CD4-positive, alpha-beta memory T cell (primary cell): ENCODE measurements at regions not wholly inside any gene's neighbourhood (a gene's known extent, or its start where the extent isn't known, plus 50 kb on each side); places are given as distances from the start of the nearest gene placed in this dataset.

Experiments
- CTCF ChIA-PET: fragments of 350-600 bp; sonication (Branson Sonifier 250); formaldehyde crosslinking; loops from one replicate; lab custom pipeline; 2021; ENCODE audit warnings: inconsistent platforms; ENCODE audit not compliant: partially characterized antibody; lab: Charles Lee
- POLR2A ChIA-PET: fragments of 350-600 bp; sonication (Branson Sonifier 250); formaldehyde crosslinking; loops from one replicate; lab custom pipeline; 2021; ENCODE audit not compliant: partially characterized antibody; lab: Charles Lee
- DNase-seq, 5 donors: peaks; one replicate each; pipeline versions ENCODE4 v3.0.0 to v3.0.0-alpha.2; 2020 to 2022; ENCODE audit warnings: mixed read lengths in 1 of 5
- H3K27ac ChIP-seq: one replicate; pipeline ENCODE4 v1.7.0; 2013; ENCODE audit warnings: low read depth, low read length
- H3K27me3 ChIP-seq: 2 replicates; pipeline ENCODE4 v1.7.0; 2013; ENCODE audit warnings: mild to moderate bottlenecking, low read length, moderate library complexity; ENCODE audit not compliant: insufficient read depth
- H3K36me3 ChIP-seq: 2 replicates; pipeline ENCODE4 v1.7.0; 2013; ENCODE audit warnings: mild to moderate bottlenecking, low read length, moderate library complexity; ENCODE audit not compliant: insufficient read depth
- H3K4me1 ChIP-seq: 2 replicates; pipeline ENCODE4 v1.7.0; 2013; ENCODE audit warnings: mild to moderate bottlenecking, low read length, moderate library complexity; ENCODE audit not compliant: insufficient read depth
- H3K4me3 ChIP-seq, 2 donors: one replicate each; pipeline ENCODE4 v1.7.0; 2013; ENCODE audit warnings: low read length in 2 of 2, mild to moderate bottlenecking in 1 of 2
- H3K9me3 ChIP-seq, 2 donors: one replicate each; pipeline ENCODE4 v1.7.0; 2013; ENCODE audit warnings: low read length in 2 of 2, control low read depth in 1 of 2; ENCODE audit not compliant: control insufficient read depth in 1 of 2
- H3K27ac Mint-ChIP-seq, 7 donors: one replicate each; pipeline ENCODE4 v1.8.0; 2020 to 2021; ENCODE audit warnings: mixed read lengths in 7 of 7, mild to moderate bottlenecking in 6 of 7, inconsistent platforms in 3 of 7, moderate library complexity in 3 of 7
- H3K27me3 Mint-ChIP-seq, 2 donors: one replicate each; pipeline ENCODE4 v1.8.0; 2020 to 2021; ENCODE audit warnings: mixed read lengths in 2 of 2
- H3K36me3 Mint-ChIP-seq, 2 donors: one replicate each; pipeline ENCODE4 v1.8.0; 2020 to 2021; ENCODE audit warnings: mixed read lengths in 2 of 2, inconsistent platforms in 1 of 2, mild to moderate bottlenecking in 1 of 2
- H3K4me1 Mint-ChIP-seq, 4 donors: one replicate each; pipeline ENCODE4 v1.8.0; 2020 to 2021; ENCODE audit warnings: mixed read lengths in 4 of 4, mild to moderate bottlenecking in 1 of 4
- H3K4me3 Mint-ChIP-seq, 8 donors: one replicate each; pipeline ENCODE4 v1.8.0; 2020 to 2021; ENCODE audit warnings: mixed read lengths in 8 of 8, mild to moderate bottlenecking in 7 of 8, moderate library complexity in 6 of 8, inconsistent platforms in 3 of 8
- H3K9me3 Mint-ChIP-seq, 8 donors: one replicate each; pipeline ENCODE4 v1.8.0; 2020 to 2021; ENCODE audit warnings: mixed read lengths in 8 of 8, mild to moderate bottlenecking in 5 of 8, inconsistent platforms in 3 of 8, moderate library complexity in 1 of 8
- intact Hi-C: fragments of 100-400 bp; cut with micrococcal nuclease; formaldehyde crosslinking; loops from one replicate; pipeline ENCODE4 v1.15.1; 2023

DNA sequence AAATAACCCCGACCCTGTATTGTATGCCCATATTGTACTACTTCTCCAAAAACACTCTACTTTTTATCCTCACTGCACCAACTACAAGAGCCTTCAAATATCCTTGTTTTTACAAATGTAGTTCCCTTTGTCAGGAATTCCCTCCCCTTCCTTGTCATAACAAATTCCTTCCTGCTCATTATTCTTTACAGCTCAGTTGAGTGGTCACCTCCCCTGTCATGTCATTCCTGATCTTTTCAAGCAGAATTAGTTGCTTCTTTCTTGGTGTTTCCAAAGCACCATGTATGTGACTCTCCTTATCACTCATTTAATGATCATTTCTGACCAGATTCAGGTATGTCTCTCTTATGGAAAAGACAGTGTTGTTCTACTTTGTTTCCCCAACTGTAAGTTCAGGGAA lies 194.2 kb upstream of the SMC2 start:
- H3K4me1 ChIP-seq: no peaks in the 10 kb centered on the region
- ChIA-PET POLR2A (no interaction called here), CTCF (no interaction called here)
- no peaks in the 10 kb centered on the region for H3K36me3 ChIP-seq
- no peak for DNase-seq
- Mint-ChIP-seq H3K9me3 (no peaks in the 10 kb centered on the region), H3K4me1 (no peaks in the 10 kb centered on the region), H3K27me3 (no peaks in the 10 kb centered on the region), H3K27ac (no peak overlapping the region), H3K4me3 (no peak overlapping the region), H3K36me3 (no peaks in the 10 kb centered on the region)
- H3K27ac ChIP-seq: no peak overlapping the region
- no peak overlapping the region for H3K4me3 ChIP-seq
- no peaks in the 10 kb centered on the region for H3K27me3 ChIP-seq
- intact Hi-C loops: no loop called here
- no peaks in the 10 kb centered on the region for H3K9me3 ChIP-seq

DNA sequence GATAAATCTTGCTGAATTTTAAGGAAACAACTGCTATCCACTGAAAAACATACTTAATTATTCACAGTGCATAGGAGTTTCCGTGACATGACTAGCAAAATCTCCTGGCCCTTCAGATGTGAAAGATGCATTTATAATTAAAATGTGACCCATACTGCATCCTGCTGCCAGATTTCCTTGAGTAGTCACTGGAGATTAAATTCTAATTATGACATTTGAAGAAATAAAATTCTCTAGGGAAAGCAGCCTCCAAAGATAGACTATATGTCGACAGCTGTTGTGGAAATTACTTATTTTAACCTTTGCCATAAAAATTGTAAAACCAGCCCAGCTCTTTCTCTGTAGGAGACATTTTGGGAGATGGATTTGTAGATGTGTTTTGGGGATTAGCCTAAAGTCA lies 193.6 kb upstream of the SMC2 start:
- DNase-seq: no peak
- Histone ChIP-seq H3K9me3 (no peaks in the 10 kb centered on the region), H3K27me3 (no peaks in the 10 kb centered on the region), H3K36me3 (no peaks in the 10 kb centered on the region), H3K4me3 (no peak overlapping the region), H3K27ac (no peak overlapping the region), H3K4me1 (no peaks in the 10 kb centered on the region)
- intact Hi-C loops: no loop called here
- Mint-ChIP-seq H3K36me3 (no peaks in the 10 kb centered on the region), H3K27me3 (no peaks in the 10 kb centered on the region), H3K4me3 (no peak overlapping the region), H3K9me3 (no peaks in the 10 kb centered on the region), H3K27ac (no peak overlapping the region), H3K4me1 (no peaks in the 10 kb centered on the region)
- POLR2A ChIA-PET: interaction anchor here (0.6 kb wide), 1 partner anchor 67 kb away, joined by 6 read pairs; no protein-coding TSS in a partner anchor
- CTCF ChIA-PET: no interaction called here

DNA sequence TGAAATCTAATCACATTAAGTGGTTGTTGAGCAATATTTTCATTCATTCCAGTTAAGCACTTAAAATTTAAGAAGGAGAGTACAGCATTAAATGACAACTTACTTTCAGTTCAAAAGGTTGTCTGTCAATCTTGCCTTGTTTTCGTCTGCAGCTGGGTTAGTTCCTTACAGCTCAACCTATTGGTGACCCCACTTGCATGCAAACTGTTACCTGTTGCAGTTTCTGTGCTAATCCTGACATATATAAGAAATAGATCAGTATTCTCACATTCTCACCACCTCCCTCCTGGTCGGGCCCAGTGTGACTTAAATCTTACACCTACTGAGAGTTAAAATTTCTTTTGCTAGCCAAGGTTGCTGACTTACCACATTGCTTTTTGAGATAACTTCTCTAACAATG lies 191.8 kb upstream of the SMC2 start:
- Histone ChIP-seq H3K27me3 (no peaks in the 10 kb centered on the region), H3K4me1 (no peaks in the 10 kb centered on the region), H3K9me3 (no peaks in the 10 kb centered on the region), H3K36me3 (no peaks in the 10 kb centered on the region), H3K4me3 (no peak overlapping the region), H3K27ac (no peak overlapping the region)
- intact Hi-C loops: no loop called here
- POLR2A ChIA-PET: no interaction called here
- no peaks in the 10 kb centered on the region for H3K36me3 Mint-ChIP-seq
- H3K9me3 Mint-ChIP-seq: no peaks in the 10 kb centered on the region
- H3K4me1 Mint-ChIP-seq: no peaks in the 10 kb centered on the region
- H3K27me3 Mint-ChIP-seq: no peaks in the 10 kb centered on the region
- H3K27ac Mint-ChIP-seq: no peak overlapping the region
- no peak overlapping the region for H3K4me3 Mint-ChIP-seq
- CTCF ChIA-PET: no interaction called here
- DNase-seq: no peak

DNA sequence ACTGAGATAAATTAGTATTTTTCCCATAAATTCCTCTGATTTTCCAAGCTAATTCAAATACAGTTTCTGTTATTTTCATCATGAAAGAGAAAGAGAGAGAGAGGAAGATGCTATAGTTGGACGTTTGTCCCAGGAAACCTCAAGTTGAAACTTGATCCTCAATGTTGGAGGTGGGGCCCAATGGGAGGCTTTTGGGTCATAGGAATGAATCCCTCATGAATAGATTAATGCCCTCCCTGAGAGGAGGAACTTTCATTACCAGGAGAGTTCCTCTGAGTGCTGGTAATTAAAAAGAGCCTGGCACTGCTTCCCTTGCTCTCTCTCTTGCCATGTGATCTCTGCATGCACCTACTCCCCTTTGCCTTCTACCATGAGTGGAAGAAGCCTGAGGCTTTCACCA lies 189.9 kb upstream of the SMC2 start:
- no peaks in the 10 kb centered on the region for H3K27me3 Mint-ChIP-seq
- no peak overlapping the region for H3K4me3 ChIP-seq
- intact Hi-C loops: no loop called here
- no peaks in the 10 kb centered on the region for H3K4me1 ChIP-seq
- no peaks in the 10 kb centered on the region for H3K36me3 Mint-ChIP-seq
- no peaks in the 10 kb centered on the region for H3K36me3 ChIP-seq
- ChIA-PET POLR2A (no interaction called here), CTCF (no interaction called here)
- H3K4me3 Mint-ChIP-seq: no peak overlapping the region
- H3K9me3 ChIP-seq: no peaks in the 10 kb centered on the region
- no peaks in the 10 kb centered on the region for H3K27me3 ChIP-seq
- DNase-seq: no peak
- H3K9me3 Mint-ChIP-seq: no peaks in the 10 kb centered on the region
- H3K27ac Mint-ChIP-seq: no peak overlapping the region
- no peaks in the 10 kb centered on the region for H3K4me1 Mint-ChIP-seq
- H3K27ac ChIP-seq: no peak overlapping the region

DNA sequence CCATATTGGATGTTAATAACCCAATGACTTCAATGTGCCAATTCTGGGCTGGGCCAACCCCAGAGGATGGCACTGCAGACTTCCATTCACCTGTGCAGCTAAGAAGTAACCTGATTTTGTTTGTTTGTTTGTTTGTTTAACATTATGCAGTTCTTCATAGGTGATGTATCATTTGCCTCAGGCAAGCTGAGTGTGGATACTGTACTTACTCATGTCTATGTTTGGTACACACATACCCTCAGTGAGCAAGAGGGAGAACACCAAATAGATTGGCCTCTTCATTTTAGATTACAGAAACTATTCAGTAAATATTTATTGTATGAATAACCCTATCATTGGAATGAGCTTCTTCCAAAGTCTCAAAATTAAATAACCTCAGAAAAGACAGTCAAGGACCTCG lies 180.2 kb upstream of the SMC2 start:
- peaks cover 0 to 2% (median 0%) of the 10 kb centered on the region in 8 donors for H3K9me3 Mint-ChIP-seq
- Histone ChIP-seq H3K36me3 (no peaks in the 10 kb centered on the region), H3K4me1 (no peaks in the 10 kb centered on the region), H3K27me3 (no peaks in the 10 kb centered on the region), H3K9me3 (no peaks in the 10 kb centered on the region), H3K4me3 (no peak overlapping the region), H3K27ac (no peak overlapping the region)
- H3K36me3 Mint-ChIP-seq: no peaks in the 10 kb centered on the region
- H3K4me1 Mint-ChIP-seq: no peaks in the 10 kb centered on the region
- no peak overlapping the region for H3K27ac Mint-ChIP-seq
- no peak overlapping the region for H3K4me3 Mint-ChIP-seq
- intact Hi-C loops: no loop called here
- H3K27me3 Mint-ChIP-seq: peaks cover 0 to 1% of the 10 kb centered on the region in 2 donors
- CTCF ChIA-PET: no interaction called here
- no peak for DNase-seq
- POLR2A ChIA-PET: no interaction called here

DNA sequence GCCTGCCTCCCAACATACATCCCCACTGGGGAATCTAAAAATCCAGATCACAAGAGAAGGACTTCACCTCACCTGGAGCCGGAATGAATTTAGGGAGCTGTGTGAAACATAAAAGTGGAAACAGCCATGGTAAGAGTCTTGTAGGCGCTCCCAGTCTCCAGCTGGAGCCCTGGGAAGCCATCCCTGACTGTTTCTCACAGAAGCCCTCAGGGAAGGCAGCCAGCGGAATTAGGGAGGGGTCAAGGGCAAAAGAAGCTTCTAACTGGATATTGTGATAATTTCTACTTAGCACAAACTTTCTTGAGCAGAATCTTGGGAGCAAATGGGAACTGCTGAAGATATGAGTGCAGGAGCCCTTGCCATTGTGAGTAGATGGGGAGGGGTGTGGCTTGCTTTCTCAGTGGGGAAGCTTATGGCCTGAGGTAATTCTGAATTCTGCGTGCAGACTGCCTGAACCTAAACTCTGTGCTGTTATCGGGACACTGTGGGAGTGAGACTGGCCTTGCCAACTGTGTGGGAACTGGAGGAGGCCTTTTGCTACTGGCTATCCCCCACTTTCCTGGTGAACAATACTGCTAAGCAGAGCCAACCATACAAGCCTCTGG lies 174.4 kb upstream of the SMC2 start:
- no peaks in the 10 kb centered on the region for H3K9me3 ChIP-seq
- intact Hi-C loops: loop anchor here (10.0 kb wide), 1 partner anchor 55 kb away; no protein-coding TSS in a partner anchor
- POLR2A ChIA-PET: no interaction called here
- H3K36me3 Mint-ChIP-seq: no peaks in the 10 kb centered on the region
- H3K27me3 Mint-ChIP-seq: no peaks in the 10 kb centered on the region
- H3K36me3 ChIP-seq: no peaks in the 10 kb centered on the region
- no peak overlapping the region for H3K4me3 ChIP-seq
- H3K9me3 Mint-ChIP-seq: peaks cover 0 to 3% (median 0%) of the 10 kb centered on the region in 8 donors
- no peaks in the 10 kb centered on the region for H3K4me1 Mint-ChIP-seq
- no peak for DNase-seq
- H3K27ac Mint-ChIP-seq: no peak overlapping the region
- H3K27me3 ChIP-seq: no peaks in the 10 kb centered on the region
- CTCF ChIA-PET: no interaction called here
- H3K4me3 Mint-ChIP-seq: no peak overlapping the region
- H3K27ac ChIP-seq: no peak overlapping the region
- H3K4me1 ChIP-seq: no peaks in the 10 kb centered on the region

DNA sequence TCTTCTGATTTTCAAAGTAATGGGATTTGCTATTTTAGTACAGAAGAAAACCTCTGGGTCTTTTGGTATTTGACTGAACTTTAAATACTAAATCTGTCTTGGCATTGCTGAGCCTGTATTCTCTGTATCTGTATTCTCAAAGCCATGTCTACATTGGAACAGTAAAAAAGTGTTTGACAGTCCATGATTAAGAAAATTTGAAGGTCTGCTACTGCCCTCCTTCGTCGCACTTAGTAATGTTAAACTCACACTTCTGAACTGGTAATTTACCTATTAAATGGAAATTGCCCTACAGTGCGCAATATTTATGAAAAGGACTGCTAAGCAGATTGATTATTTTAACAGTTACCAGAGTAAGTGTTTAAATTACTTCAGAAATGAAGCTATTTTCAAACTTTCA lies 165.7 kb upstream of the SMC2 start:
- no peaks in the 10 kb centered on the region for H3K4me1 ChIP-seq
- Mint-ChIP-seq H3K36me3 (no peaks in the 10 kb centered on the region), H3K4me1 (peaks cover 0 to 1% (median 0%) of the 10 kb centered on the region in 4 donors), H3K27ac (no peak overlapping the region), H3K27me3 (peaks cover 0 to 1% of the 10 kb centered on the region in 2 donors), H3K9me3 (peaks cover 0 to 1% (median 0%) of the 10 kb centered on the region in 8 donors), H3K4me3 (no peak overlapping the region)
- H3K36me3 ChIP-seq: no peaks in the 10 kb centered on the region
- intact Hi-C loops: loop anchor here (10.0 kb wide), 1 partner anchor 64 kb away; no protein-coding TSS in a partner anchor
- DNase-seq: no peak
- H3K27me3 ChIP-seq: no peaks in the 10 kb centered on the region
- H3K4me3 ChIP-seq: no peak overlapping the region
- CTCF ChIA-PET: no interaction called here
- POLR2A ChIA-PET: no interaction called here
- no peaks in the 10 kb centered on the region for H3K9me3 ChIP-seq
- H3K27ac ChIP-seq: no peak overlapping the region

DNA sequence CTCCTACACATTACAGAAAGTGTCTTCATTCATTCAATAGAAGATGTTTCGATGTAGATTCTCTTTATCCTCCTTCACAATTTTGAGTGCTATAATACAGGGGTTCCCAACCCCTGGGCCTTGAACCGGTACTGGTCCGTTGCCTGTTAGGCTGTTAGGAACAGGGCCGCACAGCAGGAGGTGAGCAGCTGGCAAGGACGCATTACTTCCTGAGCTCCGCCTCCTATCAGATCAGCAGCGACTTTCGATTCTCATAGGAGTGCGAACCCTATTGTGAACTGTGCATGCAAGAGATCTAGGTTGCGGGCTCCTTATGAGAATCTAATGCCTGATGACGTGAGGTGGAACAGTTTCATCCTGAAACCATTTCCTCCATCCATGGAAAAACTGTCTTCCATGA lies 153.0 kb upstream of the SMC2 start:
- Histone ChIP-seq H3K27me3 (no peaks in the 10 kb centered on the region), H3K36me3 (no peaks in the 10 kb centered on the region), H3K4me1 (no peaks in the 10 kb centered on the region), H3K27ac (no peak overlapping the region), H3K9me3 (no peaks in the 10 kb centered on the region), H3K4me3 (no peak overlapping the region)
- POLR2A ChIA-PET: no interaction called here
- Mint-ChIP-seq H3K9me3 (no peaks in the 10 kb centered on the region), H3K4me1 (no peaks in the 10 kb centered on the region), H3K4me3 (no peak overlapping the region), H3K27ac (no peak overlapping the region), H3K36me3 (no peaks in the 10 kb centered on the region), H3K27me3 (peaks cover 0 to 3% of the 10 kb centered on the region in 2 donors)
- intact Hi-C loops: no loop called here
- DNase-seq: no peak
- CTCF ChIA-PET: no interaction called here
